ENCODE measurements at regions not wholly inside any gene's neighbourhood (a gene's known extent, or its start where the extent isn't known, plus 50 kb on each side); places are given as distances from the start of the nearest gene placed in this dataset.

DNA sequence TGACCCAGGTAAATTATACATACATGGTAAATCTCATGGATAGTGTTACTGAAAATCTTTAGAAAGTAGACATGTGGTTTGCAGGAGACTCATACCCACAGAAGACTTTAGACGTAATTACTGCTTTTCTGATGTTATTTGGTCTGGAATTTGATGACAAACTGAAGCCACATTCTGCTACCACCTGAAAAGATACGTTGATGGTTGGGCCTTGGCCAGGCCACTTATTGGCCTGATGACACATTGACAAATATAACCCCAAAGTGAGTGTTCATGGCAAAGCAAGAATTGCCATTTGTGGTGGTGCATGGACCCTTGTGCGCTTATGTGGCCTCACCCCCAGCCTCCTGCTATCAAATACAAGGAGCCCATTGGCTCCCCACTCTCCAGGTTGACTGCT lies 155.6 kb downstream of the METTL4 start:
- H3K27me3 ChIP-seq (ENCODE audit: insufficient read depth, poor library complexity, severe bottlenecking), result no peaks in the 10 kb centered on the region
- H3K4me3 ChIP-seq (replicated peaks; ENCODE audit: insufficient read depth, low read length), result no peak overlapping the region
- TF ChIP-seq GABPA (IDR thresholded peaks at IDR 0.05; ENCODE audit: low read depth) (no peak), POLR2AphosphoS5 (IDR thresholded peaks at IDR 0.05; ENCODE audit: low read depth) (no peak), REST (IDR thresholded peaks at IDR 0.05; ENCODE audit: insufficient replicate concordance, low read depth) (no peak), SPI1 (IDR thresholded peaks at IDR 0.05; ENCODE audit: borderline replicate concordance, low read depth) (no peak)
- TF ChIP-seq, protein P1, sequence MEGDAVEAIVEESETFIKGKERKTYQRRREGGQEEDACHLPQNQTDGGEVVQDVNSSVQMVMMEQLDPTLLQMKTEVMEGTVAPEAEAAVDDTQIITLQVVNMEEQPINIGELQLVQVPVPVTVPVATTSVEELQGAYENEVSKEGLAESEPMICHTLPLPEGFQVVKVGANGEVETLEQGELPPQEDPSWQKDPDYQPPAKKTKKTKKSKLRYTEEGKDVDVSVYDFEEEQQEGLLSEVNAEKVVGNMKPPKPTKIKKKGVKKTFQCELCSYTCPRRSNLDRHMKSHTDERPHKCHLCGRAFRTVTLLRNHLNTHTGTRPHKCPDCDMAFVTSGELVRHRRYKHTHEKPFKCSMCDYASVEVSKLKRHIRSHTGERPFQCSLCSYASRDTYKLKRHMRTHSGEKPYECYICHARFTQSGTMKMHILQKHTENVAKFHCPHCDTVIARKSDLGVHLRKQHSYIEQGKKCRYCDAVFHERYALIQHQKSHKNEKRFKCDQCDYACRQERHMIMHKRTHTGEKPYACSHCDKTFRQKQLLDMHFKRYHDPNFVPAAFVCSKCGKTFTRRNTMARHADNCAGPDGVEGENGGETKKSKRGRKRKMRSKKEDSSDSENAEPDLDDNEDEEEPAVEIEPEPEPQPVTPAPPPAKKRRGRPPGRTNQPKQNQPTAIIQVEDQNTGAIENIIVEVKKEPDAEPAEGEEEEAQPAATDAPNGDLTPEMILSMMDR (IDR thresholded peaks at IDR 0.05; ENCODE audit: insufficient read depth, low read length), result no peak
- no peak overlapping the region for H3K27ac ChIP-seq (replicated peaks)
- no peak for DNase-seq (ENCODE audit: low read depth in 1 of 2, low spot score in 1 of 2)

DNA sequence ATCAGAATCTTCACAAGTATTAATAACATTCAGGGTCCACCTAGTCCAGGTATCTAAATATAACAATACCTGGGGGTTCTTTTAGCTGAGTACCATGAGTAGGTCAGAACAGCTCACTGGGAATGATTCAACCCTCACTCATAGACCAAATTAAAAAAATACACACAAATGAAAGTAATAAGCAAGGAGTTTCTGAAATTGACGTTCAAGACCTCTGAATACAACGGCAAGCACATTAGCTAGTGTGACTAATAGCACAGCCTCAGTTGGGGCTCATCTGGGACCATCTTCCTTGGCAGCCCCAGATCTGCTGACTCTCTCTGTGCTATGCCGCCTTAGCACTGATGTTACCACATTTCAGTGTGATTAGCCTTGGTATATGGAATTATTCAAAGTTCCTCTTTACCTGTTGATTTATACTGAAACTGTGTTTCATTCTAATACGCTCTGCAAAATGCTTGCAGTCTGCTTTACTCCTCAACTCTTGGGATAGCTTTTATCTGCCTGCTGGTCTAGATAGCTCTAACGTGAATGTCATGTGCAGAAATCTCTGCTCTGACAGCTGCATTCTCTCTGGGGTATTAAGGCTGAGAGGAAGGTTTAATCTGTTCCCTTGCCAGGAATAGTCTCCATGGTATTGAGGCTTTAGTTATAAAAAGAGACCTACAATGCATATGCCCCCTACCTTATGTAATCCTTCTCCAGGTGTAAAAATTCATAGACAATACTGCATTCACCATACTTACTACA lies 153.3 kb downstream of the METTL4 start:
- Histone ChIP-seq H3K4me3 (replicated peaks; ENCODE audit: insufficient read depth, low read length) (no peak overlapping the region), H3K27ac (replicated peaks) (no peak overlapping the region), H3K27me3 (ENCODE audit: insufficient read depth, poor library complexity, severe bottlenecking) (no peaks in the 10 kb centered on the region)
- TF ChIP-seq, protein P1 (IDR thresholded peaks at IDR 0.05; ENCODE audit: insufficient read depth, low read length), result no peak
- TF ChIP-seq SPI1 (IDR thresholded peaks at IDR 0.05; ENCODE audit: borderline replicate concordance, low read depth), result no peak
- TF ChIP-seq POLR2AphosphoS5 (IDR thresholded peaks at IDR 0.05; ENCODE audit: low read depth), result no peak
- TF ChIP-seq GABPA (IDR thresholded peaks at IDR 0.05; ENCODE audit: low read depth), result no peak
- TF ChIP-seq REST (IDR thresholded peaks at IDR 0.05; ENCODE audit: insufficient replicate concordance, low read depth), result no peak
- DNase-seq (ENCODE audit: low read depth in 1 of 2, low spot score in 1 of 2), result no peak

DNA sequence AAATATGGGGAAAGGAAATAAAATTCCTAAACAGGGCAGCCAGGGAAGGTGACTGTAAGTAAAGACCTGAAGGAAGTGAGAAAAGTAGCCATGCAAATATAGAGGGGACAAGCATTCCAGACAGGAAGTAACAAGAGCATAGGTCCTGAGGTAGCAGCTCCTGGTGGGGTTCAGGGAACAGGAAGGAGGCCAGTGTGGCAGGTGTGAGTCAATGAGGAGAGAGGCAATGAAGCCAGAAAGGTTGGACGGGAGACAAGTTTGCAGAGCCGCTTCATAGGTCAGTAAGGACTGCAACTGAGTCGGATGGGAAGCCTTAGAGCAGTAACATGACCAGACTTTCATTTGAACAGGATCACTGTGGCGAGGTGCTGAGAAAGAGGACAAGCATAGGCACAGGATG lies 150.9 kb downstream of the METTL4 start:
- Histone ChIP-seq H3K27me3 (ENCODE audit: insufficient read depth, poor library complexity, severe bottlenecking) (no peaks in the 10 kb centered on the region), H3K4me3 (replicated peaks; ENCODE audit: insufficient read depth, low read length) (no peak overlapping the region), H3K27ac (replicated peaks) (no peak overlapping the region)
- no peak for DNase-seq (ENCODE audit: low read depth in 1 of 2, low spot score in 1 of 2)
- no peak for TF ChIP-seq GABPA (IDR thresholded peaks at IDR 0.05; ENCODE audit: low read depth)
- TF ChIP-seq, protein P1 (IDR thresholded peaks at IDR 0.05; ENCODE audit: insufficient read depth, low read length), result no peak
- TF ChIP-seq REST (IDR thresholded peaks at IDR 0.05; ENCODE audit: insufficient replicate concordance, low read depth), result no peak
- no peak for TF ChIP-seq POLR2AphosphoS5 (IDR thresholded peaks at IDR 0.05; ENCODE audit: low read depth)
- TF ChIP-seq SPI1 (IDR thresholded peaks at IDR 0.05; ENCODE audit: borderline replicate concordance, low read depth), result no peak

Data from HL-60 (cell line).